Body of pancreas (tissue), 4 donors: ENCODE measurements at regions not wholly inside any gene's neighbourhood (a gene's known extent, or its start where the extent isn't known, plus 50 kb on each side); places are given as distances from the start of the nearest gene placed in this dataset.
A peak's percentile ranks its signal among the peaks of the same experiment; 100 is the strongest.

ENCODE experiments used
- ATAC-seq: fragments of 150-250 bp; one replicate; pipeline ENCODE4 v1.9.1; 2016
- DNase-seq, 4 donors: peaks; one replicate each; pipeline ENCODE4 v3.0.0-alpha.2; 2019
- H3K27ac ChIP-seq, 4 donors: fragments of 200-600 bp; sonication (generic); 1 replicate in 3 of 4; 2 replicates in 1 of 4; pipeline versions ENCODE4 v1.5.1 to v1.6.1; 2016 to 2019; ENCODE audit warnings: mild to moderate bottlenecking in 1 of 4, mixed read lengths in 1 of 4, moderate library complexity in 1 of 4
- H3K27me3 ChIP-seq, 2 donors: fragments of 200-600 bp; sonication (generic); one replicate each; pipeline ENCODE4 v1.6.0; 2016; ENCODE audit warnings: mild to moderate bottlenecking in 1 of 2
- H3K36me3 ChIP-seq, 2 donors: fragments of 200-600 bp; sonication (generic); replicated peaks in 1 of 2; 2 replicates each; pipeline ENCODE4 v1.5.1; 2016; ENCODE audit warnings: low read depth in 2 of 2; ENCODE audit not compliant: insufficient read depth in 1 of 2
- H3K4me1 ChIP-seq: fragments of 200-600 bp; sonication (generic); one replicate; pipeline ENCODE4 v1.6.0; 2016
- H3K4me3 ChIP-seq, 2 donors: fragments of 200-600 bp; sonication (generic); 1 replicate in 1 of 2; 2 replicates in 1 of 2; pipeline ENCODE4 v1.5.1; 2016 to 2019
- H3K9me3 ChIP-seq, 3 donors: fragments of 200-600 bp; sonication (generic); 1 replicate in 2 of 3; 2 replicates in 1 of 3; pipeline ENCODE4 v1.5.1; 2016
- CTCF ChIP-seq, 7 experiments: fragments of 450-650 bp in 4 of 7; fragments of 200-600 bp in 3 of 7; sonication (generic) in 3 of 7; IDR thresholded peaks; one replicate each; pipeline ENCODE4 v1.5.1; 2016 to 2019; ENCODE audit warnings: antibody characterized with exemption in 7 of 7
- POLR2A ChIP-seq, 3 donors: fragments of 450-650 bp; IDR thresholded peaks; one replicate each; pipeline ENCODE4 v1.6.1; 2016; ENCODE audit warnings: antibody characterized with exemption in 3 of 3, mild to moderate bottlenecking in 2 of 3
- WGBS, 2 donors: methylation state at CpG; one replicate each; pipeline ENCODE4 v1.1.5; 2017; 5-methylcytosine and 5-hydroxymethylcytosine counted together
- intact Hi-C: fragments of 100-400 bp; cut with DNase I; formaldehyde crosslinking; loops from one replicate; pipeline ENCODE4 v1.15.1; 2023

- DNase-seq, result peak in 1 of 4 donors; percentile 3
- WGBS, 2 donors, result 18 to 19% methylated on average over 2 of the region's 2 CpGs
- intact Hi-C loops, result no loop called here
- no peaks in the 10 kb centered on the region for H3K36me3 ChIP-seq
- H3K9me3 ChIP-seq, result no peaks in the 10 kb centered on the region
- H3K4me3 ChIP-seq, result no peak overlapping the region
- H3K27me3 ChIP-seq, result no peaks in the 10 kb centered on the region
- no peak overlapping the region for H3K27ac ChIP-seq
- no peaks in the 10 kb centered on the region for H3K4me1 ChIP-seq
- ATAC-seq, result peak; percentile 64
- TF ChIP-seq CTCF (IDR thresholded peaks at IDR 0.05), result no peak
- TF ChIP-seq POLR2A (IDR thresholded peaks at IDR 0.05), result no peak
Observed at GRCh38 chr3:99108508-99108907, 207.0 kb upstream of the DCBLD2 start.

GRCh38 chr3:99094606-99095005 lies 193.1 kb upstream of the DCBLD2 start:
- no peak for ATAC-seq
- Histone ChIP-seq H3K4me1 (no peaks in the 10 kb centered on the region), H3K36me3 (no peaks in the 10 kb centered on the region), H3K27ac (no peak overlapping the region), H3K9me3 (no peaks in the 10 kb centered on the region), H3K4me3 (no peak overlapping the region), H3K27me3 (no peaks in the 10 kb centered on the region)
- TF ChIP-seq POLR2A (IDR thresholded peaks at IDR 0.05) (no peak), CTCF (IDR thresholded peaks at IDR 0.05) (no peak)
- intact Hi-C loops, result no loop called here
- no peak for DNase-seq
- WGBS, 2 donors, result 57 to 64% methylated on average over 2 of the region's 2 CpGs

GRCh38 chr3:99087277-99087676 lies 185.8 kb upstream of the DCBLD2 start:
- Histone ChIP-seq H3K27ac (no peak overlapping the region), H3K4me1 (no peaks in the 10 kb centered on the region), H3K27me3 (no peaks in the 10 kb centered on the region), H3K36me3 (no peaks in the 10 kb centered on the region), H3K4me3 (no peak overlapping the region), H3K9me3 (no peaks in the 10 kb centered on the region)
- intact Hi-C loops, result no loop called here
- DNase-seq (no peak), ATAC-seq (no peak)
- TF ChIP-seq CTCF (IDR thresholded peaks at IDR 0.05) (no peak), POLR2A (IDR thresholded peaks at IDR 0.05) (no peak)
- WGBS, 2 donors, result 82% methylated on average over 2 of the region's 2 CpGs

- TF ChIP-seq POLR2A (IDR thresholded peaks at IDR 0.05) (no peak), CTCF (IDR thresholded peaks at IDR 0.05) (no peak)
- no peaks in the 10 kb centered on the region for H3K27me3 ChIP-seq
- no peaks in the 10 kb centered on the region for H3K36me3 ChIP-seq
- H3K4me1 ChIP-seq, result no peaks in the 10 kb centered on the region
- no peak overlapping the region for H3K27ac ChIP-seq
- intact Hi-C loops, result no loop called here
- ATAC-seq, result no peak
- WGBS, 2 donors, result 63 to 70% methylated on average over 4 of the region's 4 CpGs
- no peak for DNase-seq
- no peak overlapping the region for H3K4me3 ChIP-seq
- no peaks in the 10 kb centered on the region for H3K9me3 ChIP-seq
Observed at GRCh38 chr3:99084826-99085225, 183.3 kb upstream of the DCBLD2 start.

GRCh38 chr3:99084156-99084555 lies 182.7 kb upstream of the DCBLD2 start:
- H3K27me3 ChIP-seq, result no peaks in the 10 kb centered on the region
- no peak for ATAC-seq
- 75 to 88% methylated on average over 2 of the region's 2 CpGs for WGBS, 2 donors
- no peak for TF ChIP-seq CTCF (IDR thresholded peaks at IDR 0.05)
- no peaks in the 10 kb centered on the region for H3K4me1 ChIP-seq
- no peak overlapping the region for H3K4me3 ChIP-seq
- intact Hi-C loops, result no loop called here
- H3K36me3 ChIP-seq, result no peaks in the 10 kb centered on the region
- no peak overlapping the region for H3K27ac ChIP-seq
- no peak for DNase-seq
- no peaks in the 10 kb centered on the region for H3K9me3 ChIP-seq
